ENCODE measurements at regions not wholly inside any gene's neighbourhood (a gene's known extent, or its start where the extent isn't known, plus 50 kb on each side); places are given as distances from the start of the nearest gene placed in this dataset.

DNA sequence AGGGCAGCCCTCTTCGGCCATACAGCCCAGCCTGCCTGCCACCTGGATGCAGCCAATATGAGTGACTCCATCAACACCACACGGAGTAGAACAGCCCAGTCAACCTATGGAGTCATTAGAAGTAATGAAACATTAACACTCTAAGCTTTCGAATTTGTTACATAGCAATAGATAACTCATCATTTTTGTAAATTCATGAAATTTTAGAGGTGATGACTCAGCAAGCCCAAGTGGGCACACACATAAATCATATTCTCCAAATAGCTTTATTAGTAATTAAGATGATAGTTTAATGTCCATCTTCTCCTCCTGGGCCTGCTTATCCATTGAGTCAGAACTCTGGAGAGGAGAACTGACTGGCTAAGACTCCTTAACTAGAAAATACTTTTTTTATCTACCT lies 335.0 kb upstream of the KCNH8 start:
- TF ChIP-seq, protein P1, sequence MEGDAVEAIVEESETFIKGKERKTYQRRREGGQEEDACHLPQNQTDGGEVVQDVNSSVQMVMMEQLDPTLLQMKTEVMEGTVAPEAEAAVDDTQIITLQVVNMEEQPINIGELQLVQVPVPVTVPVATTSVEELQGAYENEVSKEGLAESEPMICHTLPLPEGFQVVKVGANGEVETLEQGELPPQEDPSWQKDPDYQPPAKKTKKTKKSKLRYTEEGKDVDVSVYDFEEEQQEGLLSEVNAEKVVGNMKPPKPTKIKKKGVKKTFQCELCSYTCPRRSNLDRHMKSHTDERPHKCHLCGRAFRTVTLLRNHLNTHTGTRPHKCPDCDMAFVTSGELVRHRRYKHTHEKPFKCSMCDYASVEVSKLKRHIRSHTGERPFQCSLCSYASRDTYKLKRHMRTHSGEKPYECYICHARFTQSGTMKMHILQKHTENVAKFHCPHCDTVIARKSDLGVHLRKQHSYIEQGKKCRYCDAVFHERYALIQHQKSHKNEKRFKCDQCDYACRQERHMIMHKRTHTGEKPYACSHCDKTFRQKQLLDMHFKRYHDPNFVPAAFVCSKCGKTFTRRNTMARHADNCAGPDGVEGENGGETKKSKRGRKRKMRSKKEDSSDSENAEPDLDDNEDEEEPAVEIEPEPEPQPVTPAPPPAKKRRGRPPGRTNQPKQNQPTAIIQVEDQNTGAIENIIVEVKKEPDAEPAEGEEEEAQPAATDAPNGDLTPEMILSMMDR (conservative IDR thresholded peaks at IDR 0.05; ENCODE audit: low read depth, low read length) = no peak
- no peak for TF ChIP-seq EZH2 (IDR thresholded peaks at IDR 0.05; ENCODE audit: borderline replicate concordance, low read depth, low read length, poor library complexity, severe bottlenecking)
